ENCODE measurements at regions not wholly inside any gene's neighbourhood (a gene's known extent, or its start where the extent isn't known, plus 50 kb on each side); places are given as distances from the start of the nearest gene placed in this dataset.

GRCh38 chr2:175372704-175373701, 191.5 kb upstream of the ATP5MC3 start:
- H3K4me3 ChIP-seq (replicated peaks; ENCODE audit: insufficient read depth, low read length) = no peak overlapping the region
- no peak for TF ChIP-seq GABPA (IDR thresholded peaks at IDR 0.05; ENCODE audit: low read depth)
- 0 out of 2 replicates have a peak, but pooled peaks have one; percentile 13 for TF ChIP-seq SPI1 (IDR thresholded peaks at IDR 0.05; ENCODE audit: borderline replicate concordance, low read depth)
- TF ChIP-seq, protein P1, sequence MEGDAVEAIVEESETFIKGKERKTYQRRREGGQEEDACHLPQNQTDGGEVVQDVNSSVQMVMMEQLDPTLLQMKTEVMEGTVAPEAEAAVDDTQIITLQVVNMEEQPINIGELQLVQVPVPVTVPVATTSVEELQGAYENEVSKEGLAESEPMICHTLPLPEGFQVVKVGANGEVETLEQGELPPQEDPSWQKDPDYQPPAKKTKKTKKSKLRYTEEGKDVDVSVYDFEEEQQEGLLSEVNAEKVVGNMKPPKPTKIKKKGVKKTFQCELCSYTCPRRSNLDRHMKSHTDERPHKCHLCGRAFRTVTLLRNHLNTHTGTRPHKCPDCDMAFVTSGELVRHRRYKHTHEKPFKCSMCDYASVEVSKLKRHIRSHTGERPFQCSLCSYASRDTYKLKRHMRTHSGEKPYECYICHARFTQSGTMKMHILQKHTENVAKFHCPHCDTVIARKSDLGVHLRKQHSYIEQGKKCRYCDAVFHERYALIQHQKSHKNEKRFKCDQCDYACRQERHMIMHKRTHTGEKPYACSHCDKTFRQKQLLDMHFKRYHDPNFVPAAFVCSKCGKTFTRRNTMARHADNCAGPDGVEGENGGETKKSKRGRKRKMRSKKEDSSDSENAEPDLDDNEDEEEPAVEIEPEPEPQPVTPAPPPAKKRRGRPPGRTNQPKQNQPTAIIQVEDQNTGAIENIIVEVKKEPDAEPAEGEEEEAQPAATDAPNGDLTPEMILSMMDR (IDR thresholded peaks at IDR 0.05; ENCODE audit: insufficient read depth, low read length) = no peak
- no peaks in the 10 kb centered on the region for H3K27me3 ChIP-seq (ENCODE audit: insufficient read depth, poor library complexity, severe bottlenecking)
- DNase-seq (ENCODE audit: low read depth in 1 of 2, low spot score in 1 of 2) = peak in 1 of 2 experiments; percentile 15
- H3K27ac ChIP-seq (replicated peaks) = no peak overlapping the region

DNA sequence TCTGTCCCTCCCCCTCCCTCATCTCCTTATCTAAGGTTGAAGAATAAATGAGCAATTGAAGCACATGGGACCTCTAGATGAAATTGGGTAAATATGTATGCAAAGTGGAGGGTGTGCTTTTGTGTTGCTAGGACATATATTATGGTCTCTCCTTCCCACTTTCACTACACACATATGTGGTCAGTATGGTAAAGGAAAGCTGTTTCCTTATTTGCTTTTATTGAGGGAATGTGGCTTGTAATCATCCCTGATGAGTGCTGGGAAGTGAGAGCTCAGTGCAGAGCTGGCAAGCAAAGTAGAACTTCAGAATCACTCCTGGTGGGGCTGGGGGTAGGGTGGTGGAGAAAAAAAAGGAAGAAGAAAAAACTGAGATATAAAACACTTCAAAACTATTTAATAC, 189.9 kb upstream of the ATP5MC3 start:
- Histone ChIP-seq H3K4me3 (replicated peaks; ENCODE audit: insufficient read depth, low read length) (no peak overlapping the region), H3K27ac (replicated peaks) (no peak overlapping the region), H3K27me3 (ENCODE audit: insufficient read depth, poor library complexity, severe bottlenecking) (no peaks in the 10 kb centered on the region)
- no peak for DNase-seq (ENCODE audit: low read depth in 1 of 2, low spot score in 1 of 2)
- no peak for TF ChIP-seq POLR2AphosphoS5 (IDR thresholded peaks at IDR 0.05; ENCODE audit: low read depth)
- TF ChIP-seq GABPA (IDR thresholded peaks at IDR 0.05; ENCODE audit: low read depth) = no peak
- no peak for TF ChIP-seq SPI1 (IDR thresholded peaks at IDR 0.05; ENCODE audit: borderline replicate concordance, low read depth)
- no peak for TF ChIP-seq REST (IDR thresholded peaks at IDR 0.05; ENCODE audit: insufficient replicate concordance, low read depth)
- TF ChIP-seq, protein P1 (IDR thresholded peaks at IDR 0.05; ENCODE audit: insufficient read depth, low read length) = no peak

DNA sequence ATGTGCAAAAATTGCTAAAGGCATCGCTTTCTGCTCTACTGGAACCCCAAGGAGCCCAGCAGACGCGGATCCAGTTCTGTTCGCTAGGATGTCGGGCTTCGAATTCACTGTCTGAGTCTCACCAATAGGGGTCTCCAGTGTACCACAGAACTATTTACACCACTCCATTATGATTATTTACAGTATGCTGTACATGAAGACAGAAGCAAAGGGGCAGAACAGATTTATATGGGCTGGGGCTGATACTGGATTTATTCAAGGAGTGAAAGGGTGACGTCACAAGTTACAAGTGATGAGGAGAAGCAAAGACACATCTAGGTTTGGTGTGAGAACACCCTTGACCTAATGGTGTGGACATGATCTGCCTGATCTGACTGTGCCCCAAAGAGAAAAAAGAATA, 185.3 kb upstream of the ATP5MC3 start:
- DNase-seq (ENCODE audit: low read depth in 1 of 2, low spot score in 1 of 2) = peak; percentile 11 to 54
- Histone ChIP-seq H3K27me3 (ENCODE audit: insufficient read depth, poor library complexity, severe bottlenecking) (peaks cover 9% of the 10 kb centered on the region), H3K4me3 (replicated peaks; ENCODE audit: insufficient read depth, low read length) (no peak overlapping the region), H3K27ac (replicated peaks) (no peak overlapping the region)
- no peak for TF ChIP-seq GABPA (IDR thresholded peaks at IDR 0.05; ENCODE audit: low read depth)
- TF ChIP-seq, protein P1 (IDR thresholded peaks at IDR 0.05; ENCODE audit: insufficient read depth, low read length) = peak; percentile 79

DNA sequence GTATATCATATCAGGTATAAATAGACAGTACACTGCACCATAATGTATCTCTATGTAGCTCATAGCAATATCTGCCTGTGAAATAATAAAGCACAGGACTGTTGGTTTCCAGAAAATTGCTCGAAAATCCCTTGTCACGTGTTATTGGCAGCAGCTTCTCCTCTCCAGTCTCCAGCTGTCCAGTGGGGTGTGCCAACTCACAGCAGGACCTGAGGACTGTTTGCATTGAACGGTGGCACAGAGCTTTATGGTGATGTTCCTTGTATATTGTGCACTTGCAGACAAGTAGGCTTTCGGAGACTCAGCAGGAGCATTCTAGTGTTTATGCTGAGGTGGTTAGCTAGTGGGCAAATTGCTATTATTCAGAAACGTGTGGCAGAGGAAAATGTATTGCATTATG, 182.2 kb upstream of the ATP5MC3 start:
- DNase-seq (ENCODE audit: low read depth in 1 of 2, low spot score in 1 of 2) = no peak
- Histone ChIP-seq H3K27ac (replicated peaks) (no peak overlapping the region), H3K4me3 (replicated peaks; ENCODE audit: insufficient read depth, low read length) (no peak overlapping the region), H3K27me3 (ENCODE audit: insufficient read depth, poor library complexity, severe bottlenecking) (peaks cover 12% of the 10 kb centered on the region)
- TF ChIP-seq, protein P1 (IDR thresholded peaks at IDR 0.05; ENCODE audit: insufficient read depth, low read length) = no peak
- TF ChIP-seq REST (IDR thresholded peaks at IDR 0.05; ENCODE audit: insufficient replicate concordance, low read depth) (no peak), POLR2AphosphoS5 (IDR thresholded peaks at IDR 0.05; ENCODE audit: low read depth) (no peak), SPI1 (IDR thresholded peaks at IDR 0.05; ENCODE audit: borderline replicate concordance, low read depth) (no peak), GABPA (IDR thresholded peaks at IDR 0.05; ENCODE audit: low read depth) (no peak)

Measured in HL-60 (cell line).